AG08395 (cell line): ENCODE measurements at regions not wholly inside any gene's neighbourhood (a gene's known extent, or its start where the extent isn't known, plus 50 kb on each side); places are given as distances from the start of the nearest gene placed in this dataset.
A peak's percentile ranks its signal among the peaks of the same experiment; 100 is the strongest.
"Not testable (repeated sequence)": the region's sequence is repeated elsewhere in the genome, so short reads cannot be mapped to it uniquely, and the experiment has no call there.

Experiments used
- DNase-seq: peaks from one replicate; pipeline ENCODE4 v3.0.0; 2012; ENCODE audit warnings: mixed read lengths, low spot score

DNA sequence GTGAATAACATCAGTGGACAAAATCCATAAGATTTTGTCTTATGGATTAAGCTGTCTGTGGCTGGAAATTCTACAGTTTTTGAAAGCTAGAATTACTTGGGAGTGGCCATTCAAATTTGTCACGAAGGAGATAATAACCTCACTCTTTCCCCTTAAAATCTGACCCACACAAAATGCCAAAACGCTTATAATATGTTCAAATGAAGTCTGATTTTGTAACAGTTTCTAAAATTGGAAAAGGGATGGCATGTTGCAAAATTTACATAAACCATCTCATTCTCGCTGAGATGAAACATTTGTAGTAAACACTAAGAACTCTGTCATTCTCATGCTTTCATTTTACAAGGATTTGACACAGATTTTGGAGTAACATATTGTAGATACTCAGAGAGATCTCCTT lies 112.7 kb downstream of the GJA1 start:
- no peak for DNase-seq

DNA sequence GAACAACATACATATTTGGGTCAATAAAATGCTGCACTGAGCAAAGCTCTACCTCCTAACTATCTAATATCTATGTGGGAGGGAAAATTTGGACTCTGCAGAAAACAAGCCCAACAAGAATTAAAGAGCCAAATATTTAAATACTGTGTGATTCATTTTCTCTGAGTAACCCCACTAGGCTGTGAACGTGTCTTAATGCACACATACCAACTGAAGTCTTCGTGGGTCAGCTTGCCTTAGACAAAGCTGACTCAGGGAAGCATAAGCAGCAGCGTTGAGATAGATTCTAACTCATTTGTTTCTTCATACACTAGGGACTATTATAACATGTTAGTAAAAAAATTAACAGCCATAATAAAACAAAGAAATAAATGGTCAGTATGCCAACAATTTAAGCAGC lies 114.3 kb downstream of the GJA1 start:
- peak; percentile 66 for DNase-seq

DNA sequence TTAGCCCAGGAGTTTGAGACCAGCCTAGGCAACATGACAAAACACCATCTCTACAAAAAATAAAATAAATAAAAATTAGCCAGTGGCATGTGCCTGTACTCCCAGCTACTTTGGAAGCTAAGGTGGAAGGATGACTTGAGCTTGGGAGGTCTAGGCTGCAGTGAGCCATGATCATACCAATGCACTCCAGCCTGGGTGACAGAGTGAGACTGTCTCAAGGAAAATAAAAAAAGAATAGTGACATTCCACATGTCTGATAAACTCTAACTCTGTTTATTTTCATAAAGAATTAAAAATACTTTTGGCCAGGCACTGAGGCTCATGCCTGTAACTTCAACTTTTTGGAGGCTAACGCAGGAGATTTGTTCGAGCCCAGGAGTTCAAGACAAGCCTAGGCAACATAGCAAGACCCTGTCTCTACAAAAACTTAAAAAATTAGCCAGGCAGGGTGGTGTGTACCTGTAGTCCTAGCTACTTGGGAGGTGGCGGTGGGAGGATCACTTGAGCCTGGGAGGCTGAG lies 115.1 kb downstream of the GJA1 start:
- no peak for DNase-seq

DNA sequence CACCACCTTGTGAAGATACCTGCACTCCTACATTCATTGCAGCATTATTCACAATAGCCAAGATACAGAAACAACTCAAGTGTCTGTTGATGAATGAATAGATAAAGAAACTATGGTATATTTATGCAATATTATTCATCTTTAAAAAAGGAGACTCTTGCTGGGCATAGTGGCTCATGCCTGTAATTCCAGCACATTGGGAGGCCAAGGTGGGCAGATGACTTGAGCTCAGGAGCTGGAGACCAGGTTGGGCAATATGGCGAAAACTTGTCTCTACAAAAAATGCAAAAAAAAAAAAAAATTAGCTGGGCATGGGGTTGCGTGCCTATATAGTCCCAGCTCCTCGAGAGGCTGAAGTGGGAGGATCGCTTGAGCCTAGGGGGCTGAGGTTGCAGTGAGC lies 119.8 kb downstream of the GJA1 start:
- no peak for DNase-seq

DNA sequence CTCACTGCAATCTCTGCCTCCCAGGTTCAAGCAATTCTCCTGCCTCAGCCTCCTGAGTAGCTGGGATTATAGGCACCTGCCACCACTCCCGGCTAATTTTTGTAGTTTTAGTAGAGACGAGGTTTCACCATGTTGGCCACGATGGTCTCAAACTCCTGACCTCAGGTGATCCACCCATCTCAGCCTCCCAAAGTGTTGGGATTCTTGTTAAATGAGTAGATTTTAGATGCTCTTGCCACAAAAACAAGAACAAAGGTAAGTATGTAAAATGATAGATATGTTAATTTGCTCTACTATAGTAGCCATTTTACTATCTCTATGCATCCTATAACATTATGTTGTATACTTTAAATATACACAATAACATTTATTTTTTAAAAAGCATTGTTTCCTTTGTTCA lies 120.7 kb downstream of the GJA1 start:
- not testable (repeated sequence) for DNase-seq

DNA sequence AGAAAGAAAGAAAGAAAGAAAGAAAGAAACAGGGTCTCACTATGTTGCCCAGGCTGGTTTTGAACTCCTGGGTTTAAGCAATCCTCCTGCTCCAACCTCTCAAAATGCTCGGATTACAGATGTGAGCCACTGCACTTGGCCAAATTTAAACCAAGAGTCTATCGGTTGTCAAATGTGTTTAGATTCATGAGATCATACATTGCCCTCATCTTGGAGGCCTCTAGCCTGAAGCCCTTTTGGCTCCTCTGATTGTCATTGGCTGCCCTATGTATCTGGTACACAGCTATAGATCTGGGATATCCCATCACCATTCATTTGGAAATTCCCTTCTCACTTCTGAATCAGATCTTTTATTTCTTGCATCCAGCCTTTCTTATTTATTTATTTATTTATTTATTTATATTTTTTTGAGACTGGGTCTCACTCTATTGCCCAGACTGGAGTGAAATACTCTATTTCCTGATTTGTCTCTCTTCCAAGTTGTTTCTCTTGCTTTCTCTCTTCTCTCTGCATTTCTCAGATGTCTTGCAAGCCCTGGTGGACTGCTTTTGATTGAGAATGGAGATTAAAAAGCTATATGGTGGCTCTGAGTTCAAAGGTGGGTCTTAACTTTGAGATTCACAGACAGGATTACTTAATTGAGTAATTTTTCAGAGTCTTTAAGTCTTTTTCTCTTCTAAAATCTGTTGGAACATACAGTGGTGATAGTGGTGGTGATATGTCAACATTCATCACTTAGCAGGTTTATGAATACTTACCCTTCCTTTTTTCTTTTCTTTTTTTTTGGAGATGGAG lies 121.9 kb downstream of the GJA1 start:
- DNase-seq, result no peak

DNA sequence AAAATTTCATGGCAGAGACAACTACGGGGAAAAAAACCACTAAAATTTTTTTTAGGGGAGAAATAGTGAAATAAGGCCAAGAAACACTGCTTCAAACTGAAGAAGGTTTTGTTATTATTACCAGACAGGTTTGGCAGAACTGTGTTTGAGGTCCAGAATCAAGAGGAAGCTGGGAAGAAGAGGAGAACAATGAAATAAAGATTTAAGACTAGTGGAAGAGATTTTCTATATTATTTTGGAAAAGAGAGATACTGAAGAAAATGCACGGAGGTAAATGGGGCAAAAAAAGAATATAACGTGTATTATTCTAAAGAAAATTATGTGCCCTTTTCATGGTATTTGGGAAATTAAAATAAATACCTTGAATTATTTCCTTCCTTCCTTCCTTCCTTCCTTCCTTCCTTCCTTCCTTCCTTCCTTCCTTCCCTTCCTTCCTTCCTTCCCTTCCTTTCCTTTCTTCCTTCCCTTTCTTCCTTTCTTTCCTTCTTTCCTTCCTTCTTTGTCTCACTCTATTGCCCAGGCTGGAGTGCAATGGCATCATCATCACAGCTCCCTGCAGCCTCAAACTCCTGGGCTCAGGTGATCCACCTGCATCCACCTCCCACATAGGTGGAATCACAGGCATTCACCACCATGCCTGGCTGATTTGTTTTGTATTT lies 124.3 kb downstream of the GJA1 start:
- no peak for DNase-seq

DNA sequence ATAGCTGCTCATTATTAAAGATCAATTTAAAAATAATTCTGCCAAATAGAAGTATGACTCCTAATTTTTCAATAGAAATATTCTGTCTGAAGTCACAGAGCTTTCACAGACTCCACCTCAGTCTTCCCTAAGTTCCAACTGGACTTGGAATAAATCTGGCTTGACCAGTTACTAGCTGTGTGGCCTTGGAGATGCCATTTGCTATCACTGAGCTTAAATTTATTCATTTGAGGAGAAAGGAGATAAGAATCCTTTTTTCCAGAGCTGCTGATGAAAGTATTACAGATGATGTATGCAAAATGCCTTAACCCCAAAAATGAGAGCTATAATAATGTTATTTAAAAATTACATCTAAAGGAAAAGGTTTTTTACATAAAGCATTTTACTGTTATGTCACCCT lies 125.0 kb downstream of the GJA1 start:
- no peak for DNase-seq

DNA sequence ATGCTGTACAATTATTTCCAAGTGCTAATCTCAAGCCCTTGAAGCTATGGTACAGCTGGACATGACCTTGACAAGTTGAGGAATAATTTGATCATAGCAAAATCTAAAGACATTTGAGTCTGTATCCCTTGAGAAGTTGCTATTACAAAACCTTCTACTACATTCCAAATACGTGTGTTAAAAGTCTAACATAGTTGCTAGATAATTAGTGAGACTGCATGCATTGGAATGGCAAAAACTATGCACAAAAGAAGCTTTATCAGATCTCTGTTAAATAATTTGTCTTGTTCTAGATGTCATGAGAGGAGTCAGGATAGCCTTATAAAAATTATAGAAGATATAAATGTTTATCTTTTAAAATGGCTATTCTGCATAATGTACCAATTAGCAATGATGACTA lies 127.8 kb downstream of the GJA1 start:
- no peak for DNase-seq

DNA sequence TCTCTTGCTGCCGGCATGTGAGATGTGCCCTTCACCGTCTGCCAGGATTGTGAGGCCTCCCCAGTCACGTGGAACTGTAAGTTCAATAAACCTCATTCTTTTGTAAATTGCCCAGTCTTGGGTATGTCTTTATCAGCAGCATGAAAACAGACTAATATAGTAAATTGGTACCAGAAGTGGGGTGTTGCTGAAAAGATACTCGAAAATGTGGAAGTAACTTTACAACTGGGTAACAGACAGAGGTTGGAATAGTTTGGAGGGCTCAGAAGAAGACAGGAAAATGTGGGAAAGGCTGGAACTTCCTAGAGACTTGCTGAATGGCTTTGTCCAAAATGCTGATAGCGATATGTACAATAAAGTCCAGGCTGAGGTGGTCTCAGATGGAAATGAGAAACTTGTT lies 129.1 kb downstream of the GJA1 start:
- not testable (repeated sequence) for DNase-seq

DNA sequence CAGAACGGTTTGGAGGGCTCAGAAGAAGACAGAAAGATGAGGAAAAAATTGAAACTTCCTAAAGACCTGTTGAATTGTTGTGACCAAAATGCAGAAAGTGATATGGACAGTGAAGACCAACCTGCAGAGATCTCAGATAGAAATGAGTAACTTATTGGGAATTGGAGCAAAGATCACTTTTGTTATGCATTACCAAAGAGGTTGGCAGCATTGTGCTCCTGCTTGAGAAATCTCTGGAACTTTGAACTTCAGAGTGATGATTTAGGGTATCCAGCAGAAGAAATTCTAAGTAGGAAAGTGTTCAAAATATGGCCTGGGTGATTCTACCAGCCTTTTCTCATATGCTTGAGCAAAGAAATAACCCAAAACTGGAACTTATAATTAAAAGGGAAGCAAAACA lies 136.0 kb downstream of the GJA1 start:
- no peak for DNase-seq

DNA sequence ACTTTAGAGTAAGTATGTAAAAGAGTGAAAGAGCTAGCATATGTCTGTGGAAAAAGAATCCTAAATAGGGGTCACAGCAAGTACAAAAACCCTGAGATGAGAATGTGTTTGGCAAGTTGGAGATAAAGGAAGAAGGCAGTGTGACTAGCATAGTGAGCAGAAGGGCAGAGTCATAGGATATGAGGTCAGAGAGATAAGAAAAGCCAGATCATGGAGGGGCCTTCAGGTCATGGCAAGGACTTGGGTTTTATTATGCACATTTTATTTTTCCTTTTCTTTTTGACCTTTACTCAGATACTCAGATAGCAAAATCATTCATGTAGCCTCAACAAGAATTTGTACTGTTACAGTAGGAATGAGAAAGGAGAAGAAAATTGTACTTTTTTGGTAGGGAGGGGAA lies 138.0 kb downstream of the GJA1 start:
- peak; percentile 7 for DNase-seq

DNA sequence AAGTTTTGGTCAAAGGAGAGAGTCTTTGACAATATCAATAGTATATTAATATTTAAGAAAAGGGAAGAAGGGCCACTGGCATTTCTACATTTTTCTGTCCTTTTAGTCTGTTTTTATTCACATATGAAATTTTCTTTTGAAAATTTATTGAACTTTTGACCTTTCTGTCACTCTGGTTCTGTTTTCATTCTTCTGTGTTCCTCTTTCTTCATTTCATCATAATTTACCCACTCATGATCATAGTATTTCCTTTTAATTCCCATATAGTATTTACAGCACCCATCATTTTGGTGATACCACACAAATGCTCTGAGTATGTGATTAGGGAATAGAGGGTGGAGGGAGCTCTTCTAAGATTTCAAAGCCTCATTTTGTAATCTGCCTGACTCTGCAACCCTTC lies 142.8 kb downstream of the GJA1 start:
- no peak for DNase-seq

DNA sequence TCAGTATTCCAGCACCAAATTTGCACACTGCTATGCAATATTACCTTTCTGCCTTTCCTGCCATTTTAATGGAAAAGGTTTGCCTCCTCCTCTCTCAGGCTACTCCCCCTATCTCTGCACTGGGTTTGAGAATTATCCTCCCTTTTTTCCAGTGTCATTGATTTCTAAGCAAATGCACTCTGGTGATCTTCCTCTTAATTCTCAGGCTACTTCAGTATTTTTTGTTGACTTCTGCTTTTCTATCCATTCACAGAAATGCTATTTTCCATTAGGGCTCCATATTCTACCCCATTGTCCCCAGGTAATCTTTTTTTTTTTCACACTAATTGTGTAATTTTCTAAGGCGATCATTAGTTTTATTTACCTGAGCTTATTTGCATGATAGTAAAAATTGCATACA lies 144.0 kb downstream of the GJA1 start:
- DNase-seq, result no peak

DNA sequence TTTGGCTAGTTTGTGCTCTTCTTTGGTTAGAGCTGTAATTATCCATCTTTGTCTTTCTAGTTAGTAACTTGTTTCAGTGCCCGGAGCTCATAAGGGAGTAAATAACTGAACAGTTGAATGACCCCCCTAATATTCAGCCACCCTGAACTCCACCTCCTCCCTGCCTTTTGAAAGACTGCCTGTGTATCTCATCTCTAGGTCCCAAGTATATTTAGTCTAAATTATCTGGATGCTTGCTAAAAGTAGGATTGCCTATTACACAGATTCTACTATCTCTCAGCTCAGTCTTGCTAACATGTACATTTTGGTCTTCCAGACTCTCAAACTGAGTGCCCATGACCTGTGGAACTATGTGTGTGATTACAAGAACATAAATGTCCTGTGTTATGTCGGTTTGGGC lies 145.9 kb downstream of the GJA1 start:
- no peak for DNase-seq

DNA sequence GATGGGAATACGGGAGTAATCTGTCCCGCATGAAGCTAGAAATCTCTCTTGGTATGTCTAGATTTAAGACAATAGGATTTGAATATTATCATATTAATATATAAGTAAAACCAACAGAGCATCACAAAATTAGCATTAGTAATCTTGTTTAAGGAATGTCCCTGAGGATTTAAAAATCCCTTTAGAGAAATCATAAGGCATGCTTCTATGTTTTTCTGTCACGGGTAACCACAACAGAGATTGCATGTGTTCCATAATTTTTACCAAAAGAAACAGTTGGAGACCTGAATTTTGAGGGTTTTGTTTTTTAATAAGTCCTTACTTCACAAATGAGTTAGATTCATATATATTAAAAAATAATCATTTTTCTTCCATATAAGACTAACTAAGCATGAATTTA lies 146.8 kb downstream of the GJA1 start:
- DNase-seq, result no peak

DNA sequence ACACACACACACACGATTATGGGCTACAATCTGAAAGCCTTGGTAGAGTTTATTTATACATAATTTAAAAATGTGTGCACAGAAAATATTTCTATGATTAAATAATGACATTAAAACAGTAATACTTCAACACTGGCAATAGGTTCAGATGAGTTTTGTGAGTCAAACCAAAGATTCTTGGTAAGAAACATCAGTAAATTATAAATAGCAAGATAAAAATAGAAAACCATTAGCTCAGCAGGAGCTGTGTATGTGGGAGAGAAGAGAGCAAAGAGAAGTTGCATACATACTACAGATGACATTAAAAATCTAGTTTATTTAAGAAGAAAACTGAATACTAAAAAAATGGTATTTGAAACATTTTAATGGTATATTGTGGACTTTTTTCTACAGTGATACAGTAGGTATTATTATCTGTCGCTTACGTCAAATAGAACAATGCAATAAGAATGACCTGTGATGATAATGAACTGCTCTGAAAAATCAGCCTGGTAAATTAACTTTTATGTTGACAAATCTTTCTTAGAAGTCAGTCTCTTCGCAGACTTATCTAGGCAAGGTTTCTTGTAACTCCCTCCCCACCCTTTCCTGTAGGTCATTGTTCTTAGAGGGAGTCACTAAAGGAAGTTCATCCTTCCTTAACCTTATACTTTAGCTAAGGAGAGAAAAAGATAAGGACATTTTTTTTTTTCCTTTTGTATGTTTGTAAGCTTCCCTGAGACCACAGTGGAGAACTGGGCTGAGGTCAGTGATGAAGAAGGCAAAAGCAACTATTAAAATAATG lies 149.3 kb downstream of the GJA1 start:
- DNase-seq, result peak; percentile 43

DNA sequence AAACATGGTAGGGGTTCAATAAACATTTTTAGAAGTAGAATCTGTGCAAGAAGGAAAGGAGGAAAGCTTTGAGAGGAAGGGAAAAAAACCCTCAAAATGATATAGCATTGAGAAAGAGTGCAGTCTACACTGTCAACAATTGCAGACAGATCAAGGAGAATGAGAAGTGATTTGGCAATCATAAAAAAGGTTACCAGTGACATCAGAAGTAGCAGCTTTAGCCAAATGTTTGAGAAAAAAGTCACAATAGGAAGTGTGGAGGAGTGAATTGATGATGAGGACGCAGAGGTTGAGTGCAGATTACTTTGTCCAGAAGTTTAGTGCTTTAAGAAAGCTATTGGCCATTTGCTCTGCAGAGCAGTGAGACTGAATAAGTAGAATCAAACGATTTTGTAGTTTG lies 155.0 kb downstream of the GJA1 start:
- DNase-seq, result no peak

DNA sequence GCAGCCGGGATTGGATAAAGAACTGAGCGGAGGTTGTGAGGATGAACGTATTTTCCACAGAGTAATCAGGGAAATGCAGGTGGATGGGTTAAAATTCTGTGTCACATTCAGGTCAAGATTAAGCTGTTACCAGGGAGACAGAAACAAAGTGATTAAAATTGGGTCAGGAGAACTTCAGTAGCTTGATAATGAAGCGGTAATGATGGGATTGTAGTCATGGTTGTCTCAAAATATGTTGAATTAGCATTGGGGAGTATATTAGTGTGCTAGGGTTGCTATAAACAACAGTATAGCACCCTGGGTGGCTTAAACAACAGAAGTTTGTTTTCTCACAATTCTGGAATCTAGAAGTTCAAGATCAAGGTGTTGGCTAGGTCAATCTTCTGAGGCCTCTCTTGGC lies 155.5 kb downstream of the GJA1 start:
- no peak for DNase-seq

DNA sequence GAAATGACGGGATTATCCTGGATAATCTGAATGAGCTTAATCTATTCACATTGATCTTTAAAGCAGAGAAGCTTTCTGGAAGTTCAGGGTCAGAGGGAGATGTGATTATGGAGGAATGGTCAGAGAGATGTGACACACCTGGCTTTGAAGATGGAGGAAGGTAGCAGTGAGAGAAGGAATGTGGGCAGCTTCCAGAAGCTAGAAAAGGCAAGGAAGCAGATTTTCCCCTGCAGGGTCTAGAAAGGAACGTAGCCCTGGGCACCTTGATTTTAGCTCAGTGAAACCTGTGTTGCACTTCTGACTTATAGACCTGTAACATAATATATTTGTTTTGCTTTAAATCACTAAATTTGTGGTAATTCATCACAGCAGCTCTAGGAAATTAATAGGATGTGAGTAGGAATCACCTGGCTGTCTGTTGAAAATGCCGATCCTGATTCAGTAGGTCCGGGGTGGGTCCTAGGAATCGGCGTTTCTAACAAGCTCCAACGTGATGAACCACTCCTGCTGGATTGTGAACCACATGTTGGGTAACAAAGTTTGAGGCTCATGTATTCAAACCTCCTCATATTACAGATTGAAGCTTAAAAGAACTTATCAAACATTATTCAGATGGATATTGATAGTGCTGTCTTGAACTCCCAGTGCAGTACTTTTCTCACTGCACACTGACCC lies 157.0 kb downstream of the GJA1 start:
- DNase-seq, result no peak

DNA sequence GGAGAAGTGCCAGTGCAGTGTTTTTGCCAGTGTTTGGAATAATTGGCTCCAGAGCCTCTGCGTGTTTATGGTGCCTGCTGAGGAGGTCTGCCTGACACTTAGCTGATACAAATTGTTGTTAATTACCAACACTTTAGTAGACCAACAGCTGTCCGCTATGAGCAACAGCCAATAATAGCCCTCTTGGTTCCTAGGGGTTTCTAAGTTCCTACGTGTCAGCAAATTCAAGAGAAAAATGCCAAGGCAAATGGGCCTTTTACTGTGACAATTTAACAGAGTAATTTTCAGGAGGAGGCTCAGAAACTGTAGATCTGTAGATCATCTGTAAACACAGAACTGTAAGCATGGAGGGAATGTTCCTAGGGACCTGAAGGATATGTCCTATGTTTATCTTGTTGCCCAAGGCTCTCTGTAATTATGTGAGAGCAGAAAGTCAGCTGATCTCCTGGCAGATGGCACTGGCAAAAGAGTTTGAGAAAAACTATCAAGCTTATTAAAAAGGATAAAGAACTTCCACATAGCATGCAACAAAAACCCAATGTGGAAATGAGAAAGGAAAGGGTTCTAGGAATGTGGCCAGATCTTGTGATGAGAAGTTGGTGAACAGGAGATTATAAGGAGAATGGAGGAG lies 157.7 kb downstream of the GJA1 start:
- DNase-seq, result peak; percentile 13

DNA sequence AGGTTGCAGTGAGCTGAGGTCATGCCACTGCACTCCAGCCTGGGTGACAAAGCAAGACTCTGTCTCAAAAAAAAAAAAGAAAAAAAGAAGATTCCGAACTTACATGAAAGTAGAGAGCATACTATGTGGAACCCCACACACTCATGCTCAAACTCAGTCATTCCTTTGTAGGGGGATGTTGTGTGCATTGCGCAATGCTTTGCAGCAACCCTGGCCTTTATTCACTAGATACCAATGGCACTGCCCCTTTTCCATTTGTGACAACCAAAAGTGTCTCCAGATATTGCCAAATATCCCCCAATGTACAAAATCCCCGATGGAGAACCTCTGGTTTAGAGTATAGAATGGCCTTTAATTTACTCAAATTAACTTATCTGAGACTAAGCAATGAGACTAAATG lies 158.6 kb downstream of the GJA1 start:
- DNase-seq, result no peak
